GM18868 (cell line): ENCODE measurements at regions not wholly inside any gene's neighbourhood (a gene's known extent, or its start where the extent isn't known, plus 50 kb on each side); places are given as distances from the start of the nearest gene placed in this dataset.
"Not testable (repeated sequence)": the region's sequence is repeated elsewhere in the genome, so short reads cannot be mapped to it uniquely, and the experiment has no call there.

Experiments
- ATAC-seq: cut with Tn5 transposase; IDR thresholded peaks from one replicate; pipeline ENCODE4 v1.9.1; 2021; ENCODE audit warnings: mild to moderate bottlenecking, moderate library complexity; ENCODE audit not compliant: unreplicated experiment

- ATAC-seq: no peak
These were observed 334.6 kb upstream of the ATP10A start for GRCh38 chr15:26197719-26198118.

- ATAC-seq: no peak
These were observed 333.9 kb upstream of the ATP10A start for GRCh38 chr15:26197060-26197459.

- ATAC-seq: no peak
These were observed 328.1 kb upstream of the ATP10A start for GRCh38 chr15:26191193-26191592.

GRCh38 chr15:26186138-26186537, 323.0 kb upstream of the ATP10A start:
- ATAC-seq: not testable (repeated sequence)

- no peak for ATAC-seq
These were observed 319.3 kb upstream of the ATP10A start for GRCh38 chr15:26182441-26182840.

GRCh38 chr15:26179906-26180305, 316.8 kb upstream of the ATP10A start:
- no peak for ATAC-seq

GRCh38 chr15:26178640-26179220, 315.6 kb upstream of the ATP10A start:
- ATAC-seq: no peak

- ATAC-seq: no peak
These were observed 314.7 kb upstream of the ATP10A start for GRCh38 chr15:26177816-26178215.

- ATAC-seq: no peak
These were observed 313.7 kb upstream of the ATP10A start for GRCh38 chr15:26176831-26177230.

- no peak for ATAC-seq
These were observed 308.1 kb upstream of the ATP10A start for GRCh38 chr15:26171266-26171665.

- no peak for ATAC-seq
These were observed 303.3 kb upstream of the ATP10A start for GRCh38 chr15:26166429-26166828.

- ATAC-seq: no peak
These were observed 302.4 kb upstream of the ATP10A start for GRCh38 chr15:26165546-26165945.

- ATAC-seq: no peak
These were observed 297.2 kb upstream of the ATP10A start for GRCh38 chr15:26160343-26160742.

GRCh38 chr15:26158176-26158575, 295.0 kb upstream of the ATP10A start:
- no peak for ATAC-seq

- no peak for ATAC-seq
These were observed 294.0 kb upstream of the ATP10A start for GRCh38 chr15:26157081-26157480.

- ATAC-seq: no peak
These were observed 292.9 kb upstream of the ATP10A start for GRCh38 chr15:26156051-26156450.

- no peak for ATAC-seq
These were observed 285.2 kb upstream of the ATP10A start for GRCh38 chr15:26148156-26148860.

GRCh38 chr15:26146202-26146601, 283.1 kb upstream of the ATP10A start:
- no peak for ATAC-seq

GRCh38 chr15:26145796-26146195, 282.7 kb upstream of the ATP10A start:
- ATAC-seq: no peak

GRCh38 chr15:26144836-26145235, 281.7 kb upstream of the ATP10A start:
- no peak for ATAC-seq

GRCh38 chr15:26143221-26143620, 280.1 kb upstream of the ATP10A start:
- ATAC-seq: no peak

- no peak for ATAC-seq
These were observed 271.7 kb upstream of the ATP10A start for GRCh38 chr15:26134812-26135211.

- ATAC-seq: no peak
These were observed 271.0 kb upstream of the ATP10A start for GRCh38 chr15:26134152-26134551.
